Panc1 (cell line): ENCODE measurements at regions not wholly inside any gene's neighbourhood (a gene's known extent, or its start where the extent isn't known, plus 50 kb on each side); places are given as distances from the start of the nearest gene placed in this dataset.

Source experiments
- ATAC-seq: fragments of 200-7000 bp; cut with Tn5 transposase; 2 replicates; pipeline ENCODE4 v1.9.1; 2020; ENCODE audit warnings: mild to moderate bottlenecking, moderate library complexity
- BruUV-seq: library from RNA; stranded (reverse); fragments of 400-500 nt; replicated peaks from 2 replicates; lab custom pipeline; 2021; lab: Mats Ljungman, UMichigan
- CTCF ChIA-PET: fragments of 300-600 bp; sonication (Branson Sonifier 250); formaldehyde crosslinking; loops from one replicate; lab custom pipeline; 2022; ENCODE audit warnings: antibody characterized with exemption; lab: Charles Lee
- POLR2A ChIA-PET: fragments of 300-600 bp; sonication (Branson Sonifier 250); formaldehyde crosslinking; loops from one replicate; lab custom pipeline; 2022; ENCODE audit warnings: antibody characterized with exemption; lab: Charles Lee
- DNase-seq: peaks from one replicate; pipeline ENCODE4 v3.0.0-alpha.2; 2010; ENCODE audit warnings: low read depth, low spot score
- H3K27ac ChIP-seq: 2 replicates; pipeline ENCODE4 v1.5.1; 2011; ENCODE audit warnings: mild to moderate bottlenecking, low read length, inconsistent platforms
- H3K27me3 ChIP-seq: fragments of 200-500 bp; sonication (Bioruptor generic); 2 replicates; pipeline ENCODE4 v1.6.0; 2014; ENCODE audit warnings: low read length, inconsistent platforms; ENCODE audit not compliant: control insufficient read depth, insufficient read depth
- H3K36me3 ChIP-seq: fragments of 200-500 bp; sonication (Bioruptor generic); 2 replicates; pipeline ENCODE4 v1.5.1; 2014; ENCODE audit warnings: inconsistent platforms, mild to moderate bottlenecking, low read length, moderate library complexity; ENCODE audit not compliant: control insufficient read depth, insufficient read depth
- H3K4me1 ChIP-seq: 2 replicates; pipeline ENCODE4 v1.5.1; 2011; ENCODE audit warnings: inconsistent platforms, mild to moderate bottlenecking, low read length, moderate library complexity; ENCODE audit not compliant: control insufficient read depth, insufficient read depth
- H3K4me3 ChIP-seq, 2 experiments: 2 replicates each; pipeline ENCODE4 v1.5.1; 2011 to 2012; ENCODE audit warnings: low read depth in 2 of 2, low read length in 2 of 2, mild to moderate bottlenecking in 2 of 2, inconsistent platforms in 1 of 2, moderate library complexity in 1 of 2
- H3K9me3 ChIP-seq: fragments of 200-500 bp; sonication (Bioruptor generic); 2 replicates; pipeline ENCODE4 v1.5.1; 2014; ENCODE audit warnings: low read depth, mild to moderate bottlenecking, inconsistent platforms, low read length, moderate library complexity; ENCODE audit not compliant: control insufficient read depth, insufficient read depth
- CTCF ChIP-seq: fragments of 450-650 bp; IDR thresholded peaks from 2 replicates; pipeline ENCODE4 v1.5.1; 2017; ENCODE audit warnings: mild to moderate bottlenecking
- POLR2AphosphoS5 ChIP-seq: IDR thresholded peaks from 2 replicates; pipeline ENCODE4 v1.6.1; 2012; ENCODE audit warnings: mild to moderate bottlenecking, low read depth, low read length, moderate library complexity
- SIN3A ChIP-seq: IDR thresholded peaks from 2 replicates; pipeline ENCODE4 v1.6.1; 2012; ENCODE audit warnings: low read depth, mild to moderate bottlenecking, low read length, moderate library complexity, borderline replicate concordance; ENCODE audit not compliant: insufficient read depth
- TCF7L2 ChIP-seq: IDR thresholded peaks from 2 replicates; pipeline ENCODE4 v1.6.1; 2011; ENCODE audit warnings: mild to moderate bottlenecking, low read depth, low read length, inconsistent platforms
- in situ Hi-C: cut with HindIII; loops from 2 replicates; pipeline ENCODE4 v1.10.0; 2016; ENCODE audit warnings: low sequenced_read_pairs, low pct_unique_long_range_greater_than_20kb
- intact Hi-C: fragments of 100-400 bp; cut with micrococcal nuclease; formaldehyde crosslinking; loops from one replicate; pipeline ENCODE4 v1.10.0; 2022; ENCODE audit not compliant: unreplicated experiment
- TF ChIP-seq, protein P1 (sequence below), 2 experiments: IDR thresholded peaks; 2 replicates each; pipeline ENCODE4 v1.6.1; 2011 to 2012; ENCODE audit warnings: low read depth in 2 of 2, control low read depth in 1 of 2, low read length in 1 of 2, mild to moderate bottlenecking in 1 of 2, moderate library complexity in 1 of 2; ENCODE audit not compliant: insufficient read depth in 1 of 2

GRCh38 chr2:51920509-51920908 lies 888.6 kb upstream of the NRXN1 start:
- in situ Hi-C loops, result no loop called here
- no TSS peak for BruUV-seq
- no peaks in the 10 kb centered on the region for H3K27me3 ChIP-seq
- H3K27ac ChIP-seq, result no peak overlapping the region
- ChIA-PET POLR2A (no interaction called here), CTCF (no interaction called here)
- H3K36me3 ChIP-seq, result no peaks in the 10 kb centered on the region
- intact Hi-C loops, result no loop called here
- ATAC-seq, result no peak
- DNase-seq, result no peak
- no peaks in the 10 kb centered on the region for H3K4me1 ChIP-seq
- H3K4me3 ChIP-seq, result no peak overlapping the region
- no peak for TF ChIP-seq SIN3A
- TF ChIP-seq TCF7L2, result no peak
- no peak for TF ChIP-seq CTCF
- TF ChIP-seq, protein P1, sequence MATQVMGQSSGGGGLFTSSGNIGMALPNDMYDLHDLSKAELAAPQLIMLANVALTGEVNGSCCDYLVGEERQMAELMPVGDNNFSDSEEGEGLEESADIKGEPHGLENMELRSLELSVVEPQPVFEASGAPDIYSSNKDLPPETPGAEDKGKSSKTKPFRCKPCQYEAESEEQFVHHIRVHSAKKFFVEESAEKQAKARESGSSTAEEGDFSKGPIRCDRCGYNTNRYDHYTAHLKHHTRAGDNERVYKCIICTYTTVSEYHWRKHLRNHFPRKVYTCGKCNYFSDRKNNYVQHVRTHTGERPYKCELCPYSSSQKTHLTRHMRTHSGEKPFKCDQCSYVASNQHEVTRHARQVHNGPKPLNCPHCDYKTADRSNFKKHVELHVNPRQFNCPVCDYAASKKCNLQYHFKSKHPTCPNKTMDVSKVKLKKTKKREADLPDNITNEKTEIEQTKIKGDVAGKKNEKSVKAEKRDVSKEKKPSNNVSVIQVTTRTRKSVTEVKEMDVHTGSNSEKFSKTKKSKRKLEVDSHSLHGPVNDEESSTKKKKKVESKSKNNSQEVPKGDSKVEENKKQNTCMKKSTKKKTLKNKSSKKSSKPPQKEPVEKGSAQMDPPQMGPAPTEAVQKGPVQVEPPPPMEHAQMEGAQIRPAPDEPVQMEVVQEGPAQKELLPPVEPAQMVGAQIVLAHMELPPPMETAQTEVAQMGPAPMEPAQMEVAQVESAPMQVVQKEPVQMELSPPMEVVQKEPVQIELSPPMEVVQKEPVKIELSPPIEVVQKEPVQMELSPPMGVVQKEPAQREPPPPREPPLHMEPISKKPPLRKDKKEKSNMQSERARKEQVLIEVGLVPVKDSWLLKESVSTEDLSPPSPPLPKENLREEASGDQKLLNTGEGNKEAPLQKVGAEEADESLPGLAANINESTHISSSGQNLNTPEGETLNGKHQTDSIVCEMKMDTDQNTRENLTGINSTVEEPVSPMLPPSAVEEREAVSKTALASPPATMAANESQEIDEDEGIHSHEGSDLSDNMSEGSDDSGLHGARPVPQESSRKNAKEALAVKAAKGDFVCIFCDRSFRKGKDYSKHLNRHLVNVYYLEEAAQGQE (IDR thresholded peaks at IDR 0.05; ENCODE audit: insufficient read depth in 1 of 2, low read depth in 2 of 2, low read length in 1 of 2), result no peak
- no peak for TF ChIP-seq POLR2AphosphoS5
- no peaks in the 10 kb centered on the region for H3K9me3 ChIP-seq

DNA sequence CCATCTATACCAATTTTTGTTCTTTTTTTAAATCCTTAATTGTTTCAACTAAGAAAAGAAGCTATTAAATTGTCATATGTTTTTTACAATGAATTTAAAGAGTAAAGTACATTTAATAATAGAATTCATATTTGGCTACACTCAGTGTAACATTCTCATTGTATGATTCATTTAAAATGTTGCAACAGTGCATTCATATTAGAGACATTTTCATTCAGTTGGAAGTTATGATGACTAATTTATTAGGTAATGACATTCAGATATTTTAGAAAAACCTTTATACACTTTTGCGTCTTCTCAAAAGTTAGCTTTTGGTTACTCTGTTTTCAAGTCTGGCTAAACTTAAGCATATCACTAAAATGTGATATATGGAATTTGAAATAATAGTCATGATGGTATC lies 887.5 kb upstream of the NRXN1 start:
- H3K4me3 ChIP-seq, result no peak overlapping the region
- no peak overlapping the region for H3K27ac ChIP-seq
- H3K36me3 ChIP-seq, result no peaks in the 10 kb centered on the region
- no TSS peak for BruUV-seq
- TF ChIP-seq TCF7L2, result no peak
- no peak for TF ChIP-seq POLR2AphosphoS5
- TF ChIP-seq, protein P1 (IDR thresholded peaks at IDR 0.05; ENCODE audit: insufficient read depth in 1 of 2, low read depth in 2 of 2, low read length in 1 of 2), result no peak
- no peak for TF ChIP-seq CTCF
- no peak for TF ChIP-seq SIN3A
- intact Hi-C loops (no loop called here), in situ Hi-C loops (no loop called here)
- ChIA-PET POLR2A (no interaction called here), CTCF (no interaction called here)
- no peaks in the 10 kb centered on the region for H3K27me3 ChIP-seq
- H3K9me3 ChIP-seq, result no peaks in the 10 kb centered on the region
- ATAC-seq, result no peak
- no peak for DNase-seq
- H3K4me1 ChIP-seq, result no peaks in the 10 kb centered on the region
